Lower leg skin (tissue), 3 donors: ENCODE measurements at regions not wholly inside any gene's neighbourhood (a gene's known extent, or its start where the extent isn't known, plus 50 kb on each side); places are given as distances from the start of the nearest gene placed in this dataset.

Experiments
- POLR2A ChIP-seq, 2 donors: fragments of 450-650 bp; IDR thresholded peaks; one replicate each; pipeline ENCODE4 v1.6.1; 2016 to 2017; ENCODE audit warnings: antibody characterized with exemption in 2 of 2, mild to moderate bottlenecking in 1 of 2, moderate library complexity in 1 of 2
- TF ChIP-seq, protein P1 (sequence below), 3 donors: fragments of 450-650 bp; IDR thresholded peaks; one replicate each; pipeline ENCODE4 v1.5.1; 2016; ENCODE audit warnings: antibody characterized with exemption in 3 of 3, mild to moderate bottlenecking in 3 of 3, moderate library complexity in 2 of 3

DNA sequence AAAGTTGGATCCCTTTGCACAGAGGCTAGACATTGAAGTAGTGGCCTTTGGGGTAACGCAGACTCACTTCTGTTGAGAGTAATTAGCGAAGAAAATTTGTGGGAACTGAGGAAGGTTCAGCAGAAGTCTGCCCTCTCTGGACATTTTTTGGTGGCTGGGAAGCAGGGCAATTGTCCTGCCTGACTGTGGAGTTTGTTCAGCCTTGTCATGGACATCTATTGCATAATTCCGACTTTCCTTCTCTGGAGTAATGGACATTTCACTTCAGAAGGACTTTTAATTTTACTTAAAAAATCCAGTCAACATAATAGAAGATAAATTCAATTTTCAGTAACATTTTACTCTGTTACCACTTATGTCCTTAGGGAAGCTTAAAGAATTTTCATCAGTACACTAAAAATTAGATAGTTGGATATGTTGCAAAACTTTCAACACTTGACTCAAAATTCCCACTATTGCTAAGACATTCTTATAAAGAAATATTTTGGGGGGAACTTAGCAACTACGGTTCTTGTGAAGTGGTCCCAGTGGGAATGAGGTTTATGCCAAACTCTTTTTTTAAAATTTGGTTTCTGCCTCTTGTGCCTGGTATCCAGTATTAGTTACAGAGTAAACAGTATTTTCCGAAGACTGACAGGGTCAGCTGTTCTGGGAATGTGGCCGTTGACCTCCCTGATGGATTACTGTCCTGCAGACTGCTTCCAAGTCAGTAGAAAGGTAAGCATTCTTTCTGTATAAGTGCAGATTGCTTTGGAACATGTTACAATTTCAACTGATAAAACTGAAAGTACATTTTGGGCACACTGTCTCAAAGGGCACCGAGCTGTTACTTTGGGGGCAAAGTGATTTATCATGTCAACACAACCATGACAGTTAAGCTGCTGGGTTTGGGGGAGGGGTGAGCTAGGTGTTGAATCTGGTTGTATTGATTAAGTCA lies 100.6 kb upstream of the MLIP start:
- TF ChIP-seq, protein P1, sequence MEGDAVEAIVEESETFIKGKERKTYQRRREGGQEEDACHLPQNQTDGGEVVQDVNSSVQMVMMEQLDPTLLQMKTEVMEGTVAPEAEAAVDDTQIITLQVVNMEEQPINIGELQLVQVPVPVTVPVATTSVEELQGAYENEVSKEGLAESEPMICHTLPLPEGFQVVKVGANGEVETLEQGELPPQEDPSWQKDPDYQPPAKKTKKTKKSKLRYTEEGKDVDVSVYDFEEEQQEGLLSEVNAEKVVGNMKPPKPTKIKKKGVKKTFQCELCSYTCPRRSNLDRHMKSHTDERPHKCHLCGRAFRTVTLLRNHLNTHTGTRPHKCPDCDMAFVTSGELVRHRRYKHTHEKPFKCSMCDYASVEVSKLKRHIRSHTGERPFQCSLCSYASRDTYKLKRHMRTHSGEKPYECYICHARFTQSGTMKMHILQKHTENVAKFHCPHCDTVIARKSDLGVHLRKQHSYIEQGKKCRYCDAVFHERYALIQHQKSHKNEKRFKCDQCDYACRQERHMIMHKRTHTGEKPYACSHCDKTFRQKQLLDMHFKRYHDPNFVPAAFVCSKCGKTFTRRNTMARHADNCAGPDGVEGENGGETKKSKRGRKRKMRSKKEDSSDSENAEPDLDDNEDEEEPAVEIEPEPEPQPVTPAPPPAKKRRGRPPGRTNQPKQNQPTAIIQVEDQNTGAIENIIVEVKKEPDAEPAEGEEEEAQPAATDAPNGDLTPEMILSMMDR (IDR thresholded peaks at IDR 0.05), result no peak
- no peak for TF ChIP-seq POLR2A (IDR thresholded peaks at IDR 0.05)
